Cardiac muscle cell (in vitro differentiated cells and primary cell): ENCODE measurements at regions not wholly inside any gene's neighbourhood (a gene's known extent, or its start where the extent isn't known, plus 50 kb on each side); places are given as distances from the start of the nearest gene placed in this dataset.
"Not testable (repeated sequence)": the region's sequence is repeated elsewhere in the genome, so short reads cannot be mapped to it uniquely, and the experiment has no call there.

Experiments used
- DNase-seq, 2 donors: peaks; one replicate each; pipeline versions ENCODE4 v3.0.0 to v3.0.0-alpha.2; 2010 to 2017; ENCODE audit warnings: low read depth in 1 of 2, low spot score in 1 of 2
- H3K27ac ChIP-seq: fragments of 200-600 bp; sonication (generic); 2 replicates; pipeline ENCODE4 v1.5.1; 2016
- H3K27me3 ChIP-seq: fragments of 200-600 bp; sonication (generic); 2 replicates; pipeline ENCODE4 v1.6.0; 2016; ENCODE audit warnings: control low read depth
- H3K36me3 ChIP-seq: fragments of 200-600 bp; sonication (generic); 2 replicates; pipeline ENCODE4 v1.5.1; 2016; ENCODE audit warnings: control low read depth
- H3K4me1 ChIP-seq: fragments of 200-600 bp; sonication (generic); 2 replicates; pipeline ENCODE4 v1.8.1; 2017; ENCODE audit warnings: low read depth, mild to moderate bottlenecking, mixed run types
- H3K4me3 ChIP-seq: fragments of 200-600 bp; sonication (generic); 2 replicates; pipeline ENCODE4 v1.5.1; 2016; ENCODE audit warnings: mild to moderate bottlenecking
- H3K9me3 ChIP-seq: fragments of 200-600 bp; sonication (generic); 2 replicates; pipeline ENCODE4 v1.5.1; 2017; ENCODE audit warnings: low read depth, mild to moderate bottlenecking, control low read depth
- TF ChIP-seq, protein P1 (sequence below): IDR thresholded peaks from 2 replicates; pipeline ENCODE4 v1.5.1; 2012; ENCODE audit warnings: low read depth, mild to moderate bottlenecking, low read length

DNA sequence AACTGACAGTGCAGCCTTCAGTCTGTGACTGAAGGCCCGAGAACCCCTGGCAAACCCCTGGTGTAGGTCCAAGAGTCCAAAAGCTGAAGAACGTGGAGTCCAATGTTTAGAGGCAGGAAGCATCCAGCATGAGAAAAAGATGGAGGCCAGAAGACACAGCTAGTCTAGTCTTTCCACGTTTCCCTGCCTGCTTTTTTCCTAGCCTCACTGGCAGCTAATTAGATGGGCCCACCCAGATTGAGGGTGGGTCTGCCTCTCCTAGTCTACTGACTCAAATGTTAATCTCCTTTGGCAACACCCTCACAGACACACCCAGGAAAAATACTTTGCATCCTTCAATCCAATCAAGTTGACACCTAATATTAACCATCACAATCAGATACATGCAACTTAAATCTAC, 87.8 kb downstream of the TENT5D start:
- H3K9me3 ChIP-seq, H3K4me3 ChIP-seq, H3K27ac ChIP-seq, H3K36me3 ChIP-seq, DNase-seq, H3K27me3 ChIP-seq: not testable (repeated sequence)
- peaks cover 12% of the 10 kb centered on the region for H3K4me1 ChIP-seq

DNA sequence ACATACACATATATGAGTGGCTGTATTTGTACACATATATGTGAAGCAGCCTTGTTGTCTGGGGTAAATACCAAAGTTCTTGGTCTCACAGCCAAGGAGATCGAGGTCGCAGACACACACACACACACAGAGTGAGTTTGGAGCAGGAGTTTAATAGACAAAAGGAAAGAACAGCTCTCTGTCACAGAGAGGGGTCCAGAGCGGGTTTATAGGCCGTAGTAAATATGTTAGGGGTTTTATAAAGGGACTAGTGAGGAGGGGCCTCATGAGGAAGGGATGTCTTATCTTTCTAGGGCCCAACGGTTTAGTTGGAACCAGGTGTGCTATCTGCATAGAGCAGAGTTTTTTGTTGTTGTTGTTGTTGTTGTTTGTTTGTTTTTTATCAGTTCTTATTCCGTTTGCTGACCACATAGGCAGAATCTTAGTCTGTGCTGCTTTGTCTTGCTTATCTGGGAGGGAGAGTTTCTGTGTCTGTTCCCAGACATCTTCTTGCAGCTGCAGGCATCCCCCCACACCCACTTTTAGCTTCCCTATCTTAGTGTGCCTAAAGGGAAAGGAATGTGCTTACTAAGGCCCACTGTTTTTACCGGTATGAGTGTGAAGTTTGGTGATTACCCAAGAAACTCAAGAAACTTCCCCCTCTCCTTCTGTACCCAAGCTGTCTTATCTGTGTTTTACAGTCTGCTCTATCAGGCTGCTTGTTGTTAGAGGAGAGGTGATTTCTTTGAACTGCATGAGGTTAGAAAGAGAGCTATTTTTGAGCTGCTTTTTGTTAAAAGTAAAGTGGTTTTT, 91.9 kb downstream of the TENT5D start:
- Histone ChIP-seq H3K27ac (peak overlapping the region; percentile 88), H3K36me3 (no peaks in the 10 kb centered on the region), H3K27me3 (no peaks in the 10 kb centered on the region), H3K4me1 (peaks cover 19% of the 10 kb centered on the region), H3K4me3 (no peak overlapping the region), H3K9me3 (no peaks in the 10 kb centered on the region)
- TF ChIP-seq, protein P1, sequence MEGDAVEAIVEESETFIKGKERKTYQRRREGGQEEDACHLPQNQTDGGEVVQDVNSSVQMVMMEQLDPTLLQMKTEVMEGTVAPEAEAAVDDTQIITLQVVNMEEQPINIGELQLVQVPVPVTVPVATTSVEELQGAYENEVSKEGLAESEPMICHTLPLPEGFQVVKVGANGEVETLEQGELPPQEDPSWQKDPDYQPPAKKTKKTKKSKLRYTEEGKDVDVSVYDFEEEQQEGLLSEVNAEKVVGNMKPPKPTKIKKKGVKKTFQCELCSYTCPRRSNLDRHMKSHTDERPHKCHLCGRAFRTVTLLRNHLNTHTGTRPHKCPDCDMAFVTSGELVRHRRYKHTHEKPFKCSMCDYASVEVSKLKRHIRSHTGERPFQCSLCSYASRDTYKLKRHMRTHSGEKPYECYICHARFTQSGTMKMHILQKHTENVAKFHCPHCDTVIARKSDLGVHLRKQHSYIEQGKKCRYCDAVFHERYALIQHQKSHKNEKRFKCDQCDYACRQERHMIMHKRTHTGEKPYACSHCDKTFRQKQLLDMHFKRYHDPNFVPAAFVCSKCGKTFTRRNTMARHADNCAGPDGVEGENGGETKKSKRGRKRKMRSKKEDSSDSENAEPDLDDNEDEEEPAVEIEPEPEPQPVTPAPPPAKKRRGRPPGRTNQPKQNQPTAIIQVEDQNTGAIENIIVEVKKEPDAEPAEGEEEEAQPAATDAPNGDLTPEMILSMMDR: no peak
- DNase-seq: peak; percentile 30 to 57

DNA sequence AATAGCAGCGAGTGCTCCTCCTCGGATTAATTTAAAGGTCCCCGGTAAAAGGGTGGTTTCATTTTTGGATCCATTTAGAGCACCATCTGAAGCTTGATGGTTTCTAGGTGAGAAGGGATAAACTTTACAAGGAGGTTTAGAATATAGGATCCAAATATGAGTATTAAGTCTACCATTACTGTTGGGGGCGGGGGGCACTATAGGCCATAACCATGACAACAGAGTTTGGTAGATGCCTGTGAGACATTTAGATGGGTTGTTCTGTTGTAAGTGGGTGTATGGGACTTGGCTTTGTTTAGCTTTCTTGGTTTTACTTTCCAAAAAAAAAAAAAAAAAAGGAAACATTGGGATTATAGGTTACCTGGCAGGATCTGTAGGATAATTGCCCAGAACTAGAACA, 92.7 kb downstream of the TENT5D start:
- peak overlapping the region; percentile 88 for H3K27ac ChIP-seq
- H3K27me3 ChIP-seq: no peaks in the 10 kb centered on the region
- H3K4me3 ChIP-seq: no peak overlapping the region
- no peaks in the 10 kb centered on the region for H3K36me3 ChIP-seq
- DNase-seq: no peak
- peaks cover 19% of the 10 kb centered on the region for H3K4me1 ChIP-seq
- no peaks in the 10 kb centered on the region for H3K9me3 ChIP-seq
- TF ChIP-seq, protein P1: no peak

DNA sequence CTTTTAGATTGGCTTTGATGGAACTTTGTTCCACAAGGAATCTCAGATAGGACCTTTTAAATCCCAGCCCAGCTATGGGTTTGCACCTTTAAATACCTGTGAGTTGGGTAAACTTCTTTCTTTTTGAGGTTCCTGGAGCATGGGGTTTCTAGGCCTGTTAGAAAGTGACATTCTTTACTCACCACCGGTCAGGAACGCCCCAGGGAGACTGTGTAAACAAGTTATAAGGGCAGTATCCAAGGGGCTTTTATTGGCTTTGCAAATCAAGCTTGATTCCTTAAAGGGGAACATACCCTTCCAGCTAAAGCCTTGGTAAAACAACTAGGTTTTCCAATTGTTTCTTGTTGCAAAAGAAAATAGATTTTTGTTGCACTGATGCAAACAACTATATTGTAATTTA, 93.4 kb downstream of the TENT5D start:
- Histone ChIP-seq H3K9me3 (no peaks in the 10 kb centered on the region), H3K27ac (peak overlapping the region; percentile 88), H3K4me3 (no peak overlapping the region), H3K4me1 (peaks cover 19% of the 10 kb centered on the region), H3K27me3 (no peaks in the 10 kb centered on the region), H3K36me3 (no peaks in the 10 kb centered on the region)
- TF ChIP-seq, protein P1: no peak
- DNase-seq: no peak

DNA sequence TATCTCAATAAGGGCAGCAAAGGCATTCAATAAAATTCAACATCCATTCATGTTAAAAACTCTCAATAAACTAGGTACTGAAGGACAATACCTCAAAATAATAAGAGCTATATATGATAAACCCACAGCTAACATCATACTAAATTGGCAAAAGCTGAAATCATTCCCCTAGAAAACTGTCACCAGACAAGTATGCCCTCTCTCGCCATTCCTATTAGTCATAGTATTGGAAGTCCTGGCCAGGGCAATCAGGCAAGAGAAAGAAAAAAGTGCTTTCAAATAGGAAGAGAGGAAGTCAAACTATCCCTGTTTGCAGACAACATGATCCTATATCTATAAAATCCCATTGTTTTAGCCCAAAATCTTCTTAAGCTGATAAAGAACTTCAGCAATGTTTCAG, 116.8 kb downstream of the TENT5D start:
- Histone ChIP-seq H3K4me3 (no peak overlapping the region), H3K27ac (no peak overlapping the region), H3K36me3 (no peaks in the 10 kb centered on the region), H3K27me3 (no peaks in the 10 kb centered on the region), H3K4me1 (no peaks in the 10 kb centered on the region), H3K9me3 (no peaks in the 10 kb centered on the region)
- DNase-seq: no peak
- TF ChIP-seq, protein P1: no peak

DNA sequence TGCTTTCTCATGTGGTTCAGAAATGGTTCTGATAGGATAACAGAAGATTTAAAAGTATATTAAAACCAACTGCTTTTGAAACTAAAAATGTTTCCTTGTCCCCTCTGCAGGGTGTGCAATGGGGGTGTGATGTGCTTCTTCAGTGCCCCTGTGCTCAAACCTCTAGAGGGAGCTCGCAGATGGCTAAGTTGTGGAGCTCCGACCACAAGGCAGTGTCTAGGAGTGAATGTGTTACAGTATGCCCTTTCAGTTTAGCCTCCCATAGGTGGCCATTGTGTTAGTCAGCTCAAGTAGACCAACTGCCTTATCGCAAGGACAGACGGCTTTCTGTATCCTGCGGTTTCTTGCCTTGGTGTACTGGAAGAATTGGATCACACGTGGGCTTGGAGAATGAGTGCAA, 130.5 kb downstream of the TENT5D start:
- no peaks in the 10 kb centered on the region for H3K36me3 ChIP-seq
- DNase-seq: peak in 1 of 2 donors; percentile 1
- TF ChIP-seq, protein P1: no peak
- no peaks in the 10 kb centered on the region for H3K27me3 ChIP-seq
- no peaks in the 10 kb centered on the region for H3K9me3 ChIP-seq
- H3K27ac ChIP-seq: no peak overlapping the region
- H3K4me1 ChIP-seq: no peaks in the 10 kb centered on the region
- H3K4me3 ChIP-seq: no peak overlapping the region
